ENCODE measurements at regions not wholly inside any gene's neighbourhood (a gene's known extent, or its start where the extent isn't known, plus 50 kb on each side); places are given as distances from the start of the nearest gene placed in this dataset.

GRCh38 chr1:234916840-234917239, 211.8 kb downstream of the TOMM20 start:
- TF ChIP-seq, protein P1, sequence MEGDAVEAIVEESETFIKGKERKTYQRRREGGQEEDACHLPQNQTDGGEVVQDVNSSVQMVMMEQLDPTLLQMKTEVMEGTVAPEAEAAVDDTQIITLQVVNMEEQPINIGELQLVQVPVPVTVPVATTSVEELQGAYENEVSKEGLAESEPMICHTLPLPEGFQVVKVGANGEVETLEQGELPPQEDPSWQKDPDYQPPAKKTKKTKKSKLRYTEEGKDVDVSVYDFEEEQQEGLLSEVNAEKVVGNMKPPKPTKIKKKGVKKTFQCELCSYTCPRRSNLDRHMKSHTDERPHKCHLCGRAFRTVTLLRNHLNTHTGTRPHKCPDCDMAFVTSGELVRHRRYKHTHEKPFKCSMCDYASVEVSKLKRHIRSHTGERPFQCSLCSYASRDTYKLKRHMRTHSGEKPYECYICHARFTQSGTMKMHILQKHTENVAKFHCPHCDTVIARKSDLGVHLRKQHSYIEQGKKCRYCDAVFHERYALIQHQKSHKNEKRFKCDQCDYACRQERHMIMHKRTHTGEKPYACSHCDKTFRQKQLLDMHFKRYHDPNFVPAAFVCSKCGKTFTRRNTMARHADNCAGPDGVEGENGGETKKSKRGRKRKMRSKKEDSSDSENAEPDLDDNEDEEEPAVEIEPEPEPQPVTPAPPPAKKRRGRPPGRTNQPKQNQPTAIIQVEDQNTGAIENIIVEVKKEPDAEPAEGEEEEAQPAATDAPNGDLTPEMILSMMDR (IDR thresholded peaks at IDR 0.05): no peak
- no peak for TF ChIP-seq EZH2 (IDR thresholded peaks at IDR 0.05; ENCODE audit: borderline replicate concordance, insufficient read depth, low read depth, low read length, poor library complexity, severe bottlenecking)
